HepG2 (cell line): ENCODE measurements at regions not wholly inside any gene's neighbourhood (a gene's known extent, or its start where the extent isn't known, plus 50 kb on each side); places are given as distances from the start of the nearest gene placed in this dataset.

Source experiments
- ATAC-seq: fragments of 200-7000 bp; cut with Tn5 transposase; 3 replicates; pipeline ENCODE4 v1.9.1; 2020; ENCODE audit warnings: mild to moderate bottlenecking, moderate library complexity
- BruUV-seq: library from RNA; stranded (reverse); fragments of 400-500 nt; replicated peaks from 2 replicates; lab custom pipeline; 2021; lab: Mats Ljungman, UMichigan
- CTCF ChIA-PET: fragments of 300-600 bp; formaldehyde crosslinking; extraction: SDS; loops from one replicate; lab custom pipeline; 2021; ENCODE audit warnings: low total read pairs, inconsistent platforms, low intra/inter-chr PET ratio; lab: Yijun Ruan, JAX
- POLR2A ChIA-PET: fragments of 350-600 bp; sonication (Branson Sonifier 250); formaldehyde crosslinking; loops from one replicate; lab custom pipeline; 2020; ENCODE audit warnings: antibody characterized with exemption, inconsistent platforms; lab: Yijun Ruan, JAX
- DNase-seq: peaks from one replicate; pipeline ENCODE4 v3.0.0-alpha.2; 2015; ENCODE audit warnings: low spot score
- FAIRE-seq: peaks from 3 replicates; lab custom pipeline; 2011; peaks lifted over from hg19 to GRCh38; lab: Jason Lieb, UNC
- H2AFZ ChIP-seq: one replicate; pipeline ENCODE4 v1.6.1; 2011; ENCODE audit warnings: low read length, inconsistent platforms
- H3K27ac ChIP-seq: fragments of 300-600 bp; 3 replicates; pipeline ENCODE4 v1.8.0; 2011; ENCODE audit warnings: mixed run types, mild to moderate bottlenecking, mixed read lengths, low read length, inconsistent platforms; ENCODE audit not compliant: insufficient read depth; ENCODE audit errors: extremely low read length
- H3K27me3 ChIP-seq, 2 experiments: fragments of 200-600 bp in 1 of 2; 2 replicates in 1 of 2; 3 replicates in 1 of 2; pipeline versions ENCODE4 v1.6.0 to v1.8.0; 2011; ENCODE audit warnings: low read length in 2 of 2, mild to moderate bottlenecking in 2 of 2, moderate library complexity in 2 of 2, inconsistent platforms in 1 of 2; ENCODE audit not compliant: insufficient read depth in 2 of 2, control insufficient read depth in 1 of 2
- H3K36me3 ChIP-seq, 2 experiments: fragments of 200-600 bp in 1 of 2; replicated peaks in 1 of 2; 2 replicates in 1 of 2; 3 replicates in 1 of 2; pipeline versions ENCODE4 v1.5.1 to v1.8.0; 2011; ENCODE audit warnings: low read length in 2 of 2, inconsistent platforms in 1 of 2; ENCODE audit not compliant: insufficient read depth in 2 of 2, control insufficient read depth in 1 of 2
- H3K4me1 ChIP-seq: 2 replicates; pipeline ENCODE4 v1.5.1; 2012; ENCODE audit warnings: low read length, inconsistent platforms; ENCODE audit not compliant: insufficient read depth
- H3K4me2 ChIP-seq: 2 replicates; pipeline ENCODE4 v1.6.0; 2011; ENCODE audit warnings: low read depth, low read length, inconsistent platforms
- H3K4me3 ChIP-seq, 3 experiments: fragments of 200-600 bp in 1 of 3; sonication (generic), shearing (Covaris generic) in 1 of 3; replicated peaks in 1 of 3; 2 replicates each; pipeline ENCODE4 v1.5.1; 2011 to 2016; ENCODE audit warnings: low read length in 3 of 3, inconsistent platforms in 2 of 3, low read depth in 2 of 3, mild to moderate bottlenecking in 2 of 3, control low read depth in 1 of 3, mixed read lengths in 1 of 3; ENCODE audit not compliant: insufficient read depth in 1 of 3
- H3K79me2 ChIP-seq: one replicate; pipeline ENCODE4 v1.6.1; 2011; ENCODE audit warnings: low read length, inconsistent platforms; ENCODE audit not compliant: insufficient read depth
- H3K9ac ChIP-seq: 2 replicates; pipeline ENCODE4 v1.6.0; 2011; ENCODE audit warnings: mild to moderate bottlenecking, low read depth, low read length, inconsistent platforms; ENCODE audit not compliant: insufficient read depth
- H3K9me3 ChIP-seq: 2 replicates; pipeline ENCODE4 v1.5.1; 2012; ENCODE audit warnings: mild to moderate bottlenecking, low read length
- H4K20me1 ChIP-seq: 2 replicates; pipeline ENCODE4 v1.6.0; 2011; ENCODE audit warnings: inconsistent platforms, mild to moderate bottlenecking, low read length, moderate library complexity; ENCODE audit not compliant: insufficient read depth
- BRCA1 ChIP-seq: sonication (generic); formaldehyde crosslinking; IDR thresholded peaks from 2 replicates; pipeline ENCODE4 v1.4.0; 2020; ENCODE audit warnings: missing genetic modification reagents
- IKZF1 ChIP-seq: fragments of 450-650 bp; IDR thresholded peaks from 2 replicates; pipeline ENCODE4 v1.7.1; 2016
- NFYB ChIP-seq: sonication (generic); formaldehyde crosslinking; IDR thresholded peaks from 2 replicates; pipeline ENCODE4 v1.4.0; 2020; ENCODE audit warnings: missing genetic modification reagents
- NFYC ChIP-seq: IDR thresholded peaks from 2 replicates; pipeline ENCODE4 v1.6.1; 2016; ENCODE audit warnings: missing genetic modification reagents, missing compliant biosample characterization
- TRIM24 ChIP-seq: sonication (generic); formaldehyde crosslinking; IDR thresholded peaks from 2 replicates; pipeline ENCODE4 v1.8.0; 2022; ENCODE audit warnings: mild to moderate bottlenecking, missing genetic modification reagents
- YEATS4 ChIP-seq: sonication (generic); formaldehyde crosslinking; IDR thresholded peaks from 2 replicates; pipeline ENCODE4 v1.4.0; 2020; ENCODE audit warnings: missing genetic modification reagents, borderline replicate concordance
- ZC3H4 ChIP-seq: sonication (generic); formaldehyde crosslinking; IDR thresholded peaks from 2 replicates; pipeline ENCODE4 v1.4.0; 2020; ENCODE audit warnings: missing genetic modification reagents, borderline replicate concordance
- ZNF75D ChIP-seq: sonication (generic); formaldehyde crosslinking; IDR thresholded peaks from 2 replicates; pipeline ENCODE4 v1.8.1; 2023; ENCODE audit warnings: missing genetic modification reagents, mild to moderate bottlenecking, borderline replicate concordance
- ZNF768 ChIP-seq: sonication (generic); formaldehyde crosslinking; IDR thresholded peaks from 2 replicates; pipeline ENCODE4 v1.4.0; 2020; ENCODE audit warnings: missing genetic modification reagents
- ZSCAN20 ChIP-seq: sonication (generic); formaldehyde crosslinking; IDR thresholded peaks from 2 replicates; pipeline ENCODE4 v1.4.0; 2020; ENCODE audit warnings: missing genetic modification reagents, mild to moderate bottlenecking, borderline replicate concordance
- WGBS: methylation state at CpG from one replicate; pipeline ENCODE4 v1.1.6; 2017; ENCODE audit warnings: low lambda C conversion rate; 5-methylcytosine and 5-hydroxymethylcytosine counted together
- in situ Hi-C: cut with HindIII; loops from 2 replicates; pipeline ENCODE4 v1.10.0; 2017; ENCODE audit warnings: low pct_unique_long_range_greater_than_20kb; ENCODE audit not compliant: extremely low pct_ligation_motif_present
- intact Hi-C: fragments of 100-400 bp; cut with micrococcal nuclease; formaldehyde crosslinking; loops from one replicate; pipeline ENCODE4 v1.10.0; 2022; ENCODE audit not compliant: unreplicated experiment
- TF ChIP-seq, protein P1 (sequence below): sonication (generic); formaldehyde crosslinking; IDR thresholded peaks from 2 replicates; pipeline ENCODE4 v1.4.0; 2020; ENCODE audit warnings: missing genetic modification reagents, borderline replicate concordance

DNA sequence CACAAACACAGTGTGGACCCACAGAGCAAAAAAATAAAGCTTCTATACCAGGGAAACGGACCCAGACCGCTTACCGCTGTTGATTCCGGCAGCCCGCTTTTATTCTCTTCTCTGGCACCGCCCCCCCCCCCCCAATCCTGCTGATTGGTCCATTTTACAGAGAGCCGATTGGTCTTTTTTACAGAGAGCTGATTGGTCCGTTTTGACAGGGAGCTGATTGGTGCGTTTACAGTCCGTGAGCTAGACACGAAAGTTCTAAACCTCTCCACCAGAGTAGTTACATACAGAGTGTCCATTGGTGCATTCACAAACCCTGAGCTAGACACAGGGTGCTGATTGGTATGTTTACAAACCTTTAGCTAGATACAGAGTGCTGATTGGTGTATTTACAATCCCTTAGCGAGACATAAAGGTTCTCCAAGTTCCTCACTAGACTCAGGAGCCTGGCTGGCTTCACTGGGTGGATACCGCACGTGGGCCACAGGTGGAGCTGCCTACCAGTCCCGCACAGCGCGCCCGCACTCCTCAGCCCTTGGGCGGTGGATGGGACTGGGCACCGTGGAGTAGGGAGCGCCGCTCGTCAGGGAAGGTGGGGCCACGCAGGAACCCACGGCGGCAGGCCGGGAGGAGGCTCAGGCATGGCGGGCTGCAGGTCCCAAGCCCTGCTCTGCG is 92.4 kb downstream of the HAPSTR1 start:
- intact Hi-C loops (no loop called here), in situ Hi-C loops (no loop called here)
- no peaks in the 10 kb centered on the region for H3K79me2 ChIP-seq
- no peaks in the 10 kb centered on the region for H4K20me1 ChIP-seq
- no peak overlapping the region for H3K27ac ChIP-seq
- 62% methylated on average over 29 of the region's 29 CpGs for WGBS
- H3K36me3 ChIP-seq = no peaks in the 10 kb centered on the region
- no peak for TF ChIP-seq BRCA1
- peak; percentile 63; the same call in 1 of the 2 replicates for TF ChIP-seq NFYC (CRISPR knock-in tag)
- TF ChIP-seq NFYB (CRISPR knock-in tag) = peak; percentile 60
- no peak for FAIRE-seq
- ChIA-PET CTCF (no interaction called here), POLR2A (no interaction called here)
- no peaks in the 10 kb centered on the region for H3K9me3 ChIP-seq
- H3K4me2 ChIP-seq = peak overlapping the region; percentile 37; the same call in 1 of the 2 replicates
- peak; percentile 58 for ATAC-seq
- no peak for DNase-seq
- H3K4me1 ChIP-seq = peaks cover 8% of the 10 kb centered on the region
- H3K4me3 ChIP-seq = no peak overlapping the region
- H2AFZ ChIP-seq = no peak overlapping the region
- BruUV-seq = no TSS peak
- H3K9ac ChIP-seq = no peak overlapping the region
- peaks cover under 1 to 33% of the 10 kb centered on the region in 2 experiments; a peak in 3 of 5 replicates for H3K27me3 ChIP-seq

- peaks cover 8% of the 10 kb centered on the region for H3K4me1 ChIP-seq
- H3K4me3 ChIP-seq = no peak overlapping the region
- peaks cover 0 to 36% of the 10 kb centered on the region in 2 experiments; a peak in 3 of 5 replicates for H3K27me3 ChIP-seq
- no TSS peak for BruUV-seq
- ATAC-seq = no peak
- in situ Hi-C loops (no loop called here), intact Hi-C loops (no loop called here)
- no peak for DNase-seq
- ChIA-PET CTCF (no interaction called here), POLR2A (no interaction called here)
- no peak for FAIRE-seq
- H3K79me2 ChIP-seq = no peaks in the 10 kb centered on the region
- TF ChIP-seq IKZF1 (no peak), ZC3H4 (CRISPR knock-in tag) (no peak), ZSCAN20 (CRISPR knock-in tag) (no peak), TRIM24 (CRISPR knock-in tag) (no peak), ZNF75D (no peak), ZNF768 (CRISPR knock-in tag) (0 out of 2 replicates have a peak, but pooled peaks have one; percentile 14), YEATS4 (CRISPR knock-in tag) (no peak)
- TF ChIP-seq, protein P1, sequence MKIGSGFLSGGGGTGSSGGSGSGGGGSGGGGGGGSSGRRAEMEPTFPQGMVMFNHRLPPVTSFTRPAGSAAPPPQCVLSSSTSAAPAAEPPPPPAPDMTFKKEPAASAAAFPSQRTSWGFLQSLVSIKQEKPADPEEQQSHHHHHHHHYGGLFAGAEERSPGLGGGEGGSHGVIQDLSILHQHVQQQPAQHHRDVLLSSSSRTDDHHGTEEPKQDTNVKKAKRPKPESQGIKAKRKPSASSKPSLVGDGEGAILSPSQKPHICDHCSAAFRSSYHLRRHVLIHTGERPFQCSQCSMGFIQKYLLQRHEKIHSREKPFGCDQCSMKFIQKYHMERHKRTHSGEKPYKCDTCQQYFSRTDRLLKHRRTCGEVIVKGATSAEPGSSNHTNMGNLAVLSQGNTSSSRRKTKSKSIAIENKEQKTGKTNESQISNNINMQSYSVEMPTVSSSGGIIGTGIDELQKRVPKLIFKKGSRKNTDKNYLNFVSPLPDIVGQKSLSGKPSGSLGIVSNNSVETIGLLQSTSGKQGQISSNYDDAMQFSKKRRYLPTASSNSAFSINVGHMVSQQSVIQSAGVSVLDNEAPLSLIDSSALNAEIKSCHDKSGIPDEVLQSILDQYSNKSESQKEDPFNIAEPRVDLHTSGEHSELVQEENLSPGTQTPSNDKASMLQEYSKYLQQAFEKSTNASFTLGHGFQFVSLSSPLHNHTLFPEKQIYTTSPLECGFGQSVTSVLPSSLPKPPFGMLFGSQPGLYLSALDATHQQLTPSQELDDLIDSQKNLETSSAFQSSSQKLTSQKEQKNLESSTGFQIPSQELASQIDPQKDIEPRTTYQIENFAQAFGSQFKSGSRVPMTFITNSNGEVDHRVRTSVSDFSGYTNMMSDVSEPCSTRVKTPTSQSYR (CRISPR knock-in tag) = no peak
- H3K36me3 ChIP-seq = no peaks in the 10 kb centered on the region
- no peak overlapping the region for H3K9ac ChIP-seq
- WGBS = 68% methylated on average over 18 of the region's 33 CpGs
- H3K27ac ChIP-seq = no peak overlapping the region
- no peaks in the 10 kb centered on the region for H3K9me3 ChIP-seq
- H4K20me1 ChIP-seq = no peaks in the 10 kb centered on the region
- H2AFZ ChIP-seq = no peak overlapping the region
- no peak overlapping the region for H3K4me2 ChIP-seq
Measured at GRCh38 chr16:9184354-9184690, 92.9 kb downstream of the HAPSTR1 start.
